Transverse colon (tissue), 4 donors: ENCODE measurements at regions not wholly inside any gene's neighbourhood (a gene's known extent, or its start where the extent isn't known, plus 50 kb on each side); places are given as distances from the start of the nearest gene placed in this dataset.

Experiments
- DNase-seq: peaks from one replicate; pipeline ENCODE4 v3.0.0-alpha.2; 2019
- H3K27ac ChIP-seq, 4 donors: fragments of 200-600 bp; sonication (generic); 2 replicates each; pipeline ENCODE4 v1.5.1; 2016 to 2018; ENCODE audit warnings: inconsistent platforms in 4 of 4
- H3K27me3 ChIP-seq: fragments of 200-600 bp; sonication (generic); 2 replicates; pipeline ENCODE4 v1.5.1; 2017; ENCODE audit warnings: inconsistent platforms
- H3K36me3 ChIP-seq, 4 donors: fragments of 200-600 bp; sonication (generic); 2 replicates each; pipeline ENCODE4 v1.5.1; 2017 to 2019; ENCODE audit warnings: inconsistent platforms in 4 of 4
- H3K4me1 ChIP-seq, 4 donors: fragments of 200-600 bp; sonication (generic); 2 replicates each; pipeline ENCODE4 v1.5.1; 2017 to 2020; ENCODE audit warnings: inconsistent platforms in 4 of 4
- H3K4me3 ChIP-seq, 4 donors: fragments of 200-600 bp; sonication (generic); 1 replicate in 1 of 4; 2 replicates in 3 of 4; pipeline versions ENCODE4 v1.5.1 to v1.6.1; 2017 to 2019; ENCODE audit warnings: inconsistent platforms in 4 of 4
- H3K9me3 ChIP-seq, 2 donors: fragments of 200-600 bp; sonication (generic); 2 replicates each; pipeline ENCODE4 v1.5.1; 2017 to 2019; ENCODE audit warnings: inconsistent platforms in 2 of 2
- EP300 ChIP-seq: sonication (generic); formaldehyde crosslinking; IDR thresholded peaks from one replicate; pipeline ENCODE4 v1.6.1; 2017; ENCODE audit warnings: antibody characterized with exemption, low read depth
- POLR2A ChIP-seq: fragments of 450-650 bp; IDR thresholded peaks from one replicate; pipeline ENCODE4 v1.6.1; 2016; ENCODE audit warnings: antibody characterized with exemption, mild to moderate bottlenecking, moderate library complexity
- POLR2AphosphoS5 ChIP-seq, 3 donors: sonication (generic); formaldehyde crosslinking; IDR thresholded peaks; one replicate each; pipeline ENCODE4 v1.6.1; 2016; ENCODE audit warnings: antibody characterized with exemption in 3 of 3
- WGBS, 2 donors: methylation state at CpG; one replicate each; pipeline ENCODE4 v1.1.5; 2018; ENCODE audit warnings: low coverage in 1 of 2; 5-methylcytosine and 5-hydroxymethylcytosine counted together
- in situ Hi-C, 4 donors: fragments of 200-750 bp; cut with MboI; loops; one replicate each; pipeline versions ENCODE4 v1.15.0 to v1.15.1; 2017; ENCODE audit warnings: low sequenced_read_pairs in 3 of 4, low pct_ligation_motif_present in 1 of 4, low pct_unique_long_range_greater_than_20kb in 1 of 4
- intact Hi-C: fragments of 100-400 bp; cut with DNase I; formaldehyde crosslinking; loops from one replicate; pipeline ENCODE4 v1.15.1; 2023; ENCODE audit warnings: low total_unique reads
- TF ChIP-seq, protein P1 (sequence below), 5 experiments: fragments of 200-600 bp in 3 of 5; fragments of 450-650 bp in 2 of 5; sonication (generic) in 3 of 5; IDR thresholded peaks; 1 replicate in 2 of 5; 2 replicates in 3 of 5; pipeline ENCODE4 v1.5.1; 2016 to 2017; ENCODE audit warnings: antibody characterized with exemption in 5 of 5, inconsistent platforms in 3 of 5, mild to moderate bottlenecking in 2 of 5, moderate library complexity in 1 of 5

DNA sequence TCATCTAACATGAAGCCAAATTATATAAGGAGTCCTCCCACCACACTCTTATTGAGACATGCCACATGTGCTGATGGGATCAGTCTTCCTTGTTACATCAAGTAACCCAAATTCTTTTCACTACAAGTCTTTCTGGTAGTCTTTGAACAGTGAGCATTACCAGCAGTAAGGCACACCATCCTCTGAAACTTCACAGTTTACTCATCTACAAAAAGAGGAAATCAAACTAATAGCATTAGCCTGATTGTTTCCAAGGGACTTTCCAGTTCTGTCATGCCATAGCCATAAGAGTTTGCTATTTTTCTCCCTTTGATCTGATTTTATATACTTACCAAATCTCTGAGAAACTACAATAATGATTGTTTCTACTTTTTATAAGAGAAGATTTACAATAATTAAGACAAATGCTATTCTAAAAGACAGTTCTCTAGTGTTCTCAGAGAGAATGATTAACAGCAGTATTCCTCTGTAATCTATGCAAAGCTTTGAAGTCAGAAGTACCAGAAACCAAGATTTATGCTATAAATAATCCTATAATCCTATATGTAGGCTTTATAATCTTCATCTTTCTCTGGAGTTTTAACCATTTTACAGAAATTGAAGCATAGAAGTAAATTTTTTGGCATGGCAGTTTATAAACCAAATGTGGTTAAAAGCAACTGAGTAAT, 166.2 kb upstream of the ACO1 start:
- intact Hi-C loops = no loop called here
- Histone ChIP-seq H3K4me3 (no peak overlapping the region), H3K27me3 (no peaks in the 10 kb centered on the region), H3K27ac (no peak overlapping the region), H3K36me3 (no peaks in the 10 kb centered on the region), H3K9me3 (no peaks in the 10 kb centered on the region), H3K4me1 (no peaks in the 10 kb centered on the region)
- no peak for DNase-seq
- in situ Hi-C loops = no loop called here
- TF ChIP-seq POLR2AphosphoS5 (IDR thresholded peaks at IDR 0.05) = no peak
- TF ChIP-seq, protein P1, sequence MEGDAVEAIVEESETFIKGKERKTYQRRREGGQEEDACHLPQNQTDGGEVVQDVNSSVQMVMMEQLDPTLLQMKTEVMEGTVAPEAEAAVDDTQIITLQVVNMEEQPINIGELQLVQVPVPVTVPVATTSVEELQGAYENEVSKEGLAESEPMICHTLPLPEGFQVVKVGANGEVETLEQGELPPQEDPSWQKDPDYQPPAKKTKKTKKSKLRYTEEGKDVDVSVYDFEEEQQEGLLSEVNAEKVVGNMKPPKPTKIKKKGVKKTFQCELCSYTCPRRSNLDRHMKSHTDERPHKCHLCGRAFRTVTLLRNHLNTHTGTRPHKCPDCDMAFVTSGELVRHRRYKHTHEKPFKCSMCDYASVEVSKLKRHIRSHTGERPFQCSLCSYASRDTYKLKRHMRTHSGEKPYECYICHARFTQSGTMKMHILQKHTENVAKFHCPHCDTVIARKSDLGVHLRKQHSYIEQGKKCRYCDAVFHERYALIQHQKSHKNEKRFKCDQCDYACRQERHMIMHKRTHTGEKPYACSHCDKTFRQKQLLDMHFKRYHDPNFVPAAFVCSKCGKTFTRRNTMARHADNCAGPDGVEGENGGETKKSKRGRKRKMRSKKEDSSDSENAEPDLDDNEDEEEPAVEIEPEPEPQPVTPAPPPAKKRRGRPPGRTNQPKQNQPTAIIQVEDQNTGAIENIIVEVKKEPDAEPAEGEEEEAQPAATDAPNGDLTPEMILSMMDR (IDR thresholded peaks at IDR 0.05) = no peak
- TF ChIP-seq POLR2A = no peak
- TF ChIP-seq EP300 = no peak

DNA sequence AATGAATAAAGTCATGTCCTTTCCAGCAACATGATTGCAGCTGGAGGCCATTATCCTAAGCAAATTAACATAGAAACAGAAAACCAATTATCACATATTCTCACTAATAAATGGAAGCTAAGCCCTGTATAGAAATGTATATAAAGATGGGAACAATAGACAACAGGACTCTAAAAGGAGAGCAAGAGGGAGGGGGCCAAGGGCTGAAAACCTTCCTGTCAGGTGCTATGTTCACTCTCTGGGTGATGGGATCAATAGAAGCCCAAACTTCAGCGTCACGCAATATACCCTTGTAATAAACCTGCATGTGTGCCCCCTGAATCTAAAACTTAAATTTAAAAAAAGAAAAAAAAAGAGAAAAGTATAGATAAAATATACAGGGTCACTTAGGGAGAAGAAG, 163.7 kb upstream of the ACO1 start:
- Histone ChIP-seq H3K27ac (no peak overlapping the region), H3K4me3 (no peak overlapping the region), H3K4me1 (no peaks in the 10 kb centered on the region), H3K27me3 (no peaks in the 10 kb centered on the region), H3K36me3 (no peaks in the 10 kb centered on the region), H3K9me3 (no peaks in the 10 kb centered on the region)
- WGBS, 2 donors = 81 to 90% methylated on average over 2 of the region's 2 CpGs
- no peak for DNase-seq
- in situ Hi-C loops (no loop called here), intact Hi-C loops (no loop called here)
- TF ChIP-seq POLR2AphosphoS5 (IDR thresholded peaks at IDR 0.05) (no peak), POLR2A (no peak), EP300 (no peak)
- TF ChIP-seq, protein P1 (IDR thresholded peaks at IDR 0.05) = no peak

DNA sequence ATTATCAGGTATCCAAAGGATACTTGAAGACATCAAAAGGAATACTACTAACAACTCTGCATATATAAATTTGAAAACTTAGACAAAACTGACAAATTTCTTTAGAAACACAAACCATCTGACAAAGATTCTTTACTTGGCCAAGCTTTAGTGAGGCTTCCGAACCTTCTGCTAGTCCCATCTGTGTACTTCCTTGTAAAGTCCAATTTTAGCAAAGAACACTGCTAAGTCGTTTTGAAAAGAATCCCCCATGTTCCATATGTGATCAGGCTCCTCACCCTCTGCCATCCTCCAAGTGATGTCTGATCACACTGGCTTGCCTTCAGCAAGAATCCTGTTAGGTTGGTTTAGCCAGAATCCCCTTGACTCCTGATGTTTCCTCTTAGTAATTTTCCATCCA, 150.0 kb upstream of the ACO1 start:
- in situ Hi-C loops = loop anchor here in 2 of 4 donors (25.0 kb wide), 2 partner anchors 1097 to 1122 kb away; no protein-coding TSS in a partner anchor
- Histone ChIP-seq H3K36me3 (no peaks in the 10 kb centered on the region), H3K27ac (no peak overlapping the region), H3K4me1 (no peaks in the 10 kb centered on the region), H3K27me3 (no peaks in the 10 kb centered on the region), H3K4me3 (no peak overlapping the region), H3K9me3 (no peaks in the 10 kb centered on the region)
- no peak for DNase-seq
- WGBS, 2 donors = 60% methylated on average over 1 to 2 of the region's 2 CpGs
- TF ChIP-seq, protein P1 (IDR thresholded peaks at IDR 0.05) = no peak
- TF ChIP-seq POLR2A (no peak), POLR2AphosphoS5 (IDR thresholded peaks at IDR 0.05) (no peak), EP300 (no peak)
- intact Hi-C loops = no loop called here

DNA sequence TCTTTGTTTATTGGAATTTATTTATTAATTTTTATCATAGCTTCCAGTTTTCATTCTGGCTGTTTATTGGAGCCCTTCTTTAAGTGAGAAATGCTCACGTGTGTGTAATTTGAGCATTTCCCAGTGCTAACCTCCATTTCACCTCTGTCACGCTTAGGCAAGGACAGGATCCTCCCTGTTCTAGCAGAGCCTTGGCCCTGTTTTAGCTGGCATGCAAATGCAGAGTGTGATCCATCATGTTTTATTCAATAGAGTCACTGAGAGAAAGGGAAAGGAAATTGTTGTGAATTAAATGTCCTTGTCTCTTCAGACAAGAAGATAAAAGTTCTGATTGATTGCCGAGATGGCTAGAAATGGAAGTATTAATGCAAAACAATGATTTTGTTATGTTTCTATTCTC, 137.3 kb upstream of the ACO1 start:
- no peak overlapping the region for H3K4me3 ChIP-seq
- intact Hi-C loops = no loop called here
- no peaks in the 10 kb centered on the region for H3K9me3 ChIP-seq
- WGBS, 2 donors = 71 to 75% methylated on average over 3 of the region's 3 CpGs
- no peak overlapping the region for H3K27ac ChIP-seq
- no peaks in the 10 kb centered on the region for H3K27me3 ChIP-seq
- in situ Hi-C loops = loop anchor here in 2 of 4 donors (25.0 kb wide), 2 partner anchors 1110 to 1135 kb away; no protein-coding TSS in a partner anchor
- DNase-seq = no peak
- no peak for TF ChIP-seq POLR2AphosphoS5 (IDR thresholded peaks at IDR 0.05)
- TF ChIP-seq, protein P1 (IDR thresholded peaks at IDR 0.05) = no peak
- TF ChIP-seq EP300 = no peak
- TF ChIP-seq POLR2A = no peak
- no peaks in the 10 kb centered on the region for H3K36me3 ChIP-seq
- H3K4me1 ChIP-seq = peaks cover 0 to 3% (median 0%) of the 10 kb centered on the region in 4 donors
